ENCODE measurements at regions not wholly inside any gene's neighbourhood (a gene's known extent, or its start where the extent isn't known, plus 50 kb on each side); places are given as distances from the start of the nearest gene placed in this dataset.
"Not testable (repeated sequence)": the region's sequence is repeated elsewhere in the genome, so short reads cannot be mapped to it uniquely, and the experiment has no call there.

DNA sequence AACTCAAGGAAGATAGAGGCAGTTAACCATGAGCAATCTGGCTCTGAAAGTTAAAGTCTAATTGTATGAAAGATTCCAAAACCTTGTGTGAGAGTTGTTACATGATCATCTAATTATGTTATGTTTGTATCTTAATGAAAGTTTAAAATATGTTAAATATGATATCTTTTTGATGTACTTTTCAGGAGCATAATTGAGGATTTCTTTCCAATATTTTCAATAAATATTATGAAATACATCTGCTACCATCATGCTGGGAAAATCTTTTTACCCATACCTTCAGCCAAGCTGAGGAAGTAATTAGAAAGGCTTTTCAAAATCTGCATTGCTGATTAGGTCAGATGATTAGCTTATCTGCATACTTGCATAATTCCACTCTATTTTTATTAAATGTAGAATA, 318.4 kb downstream of the KLF12 start:
- TF ChIP-seq, protein P1, sequence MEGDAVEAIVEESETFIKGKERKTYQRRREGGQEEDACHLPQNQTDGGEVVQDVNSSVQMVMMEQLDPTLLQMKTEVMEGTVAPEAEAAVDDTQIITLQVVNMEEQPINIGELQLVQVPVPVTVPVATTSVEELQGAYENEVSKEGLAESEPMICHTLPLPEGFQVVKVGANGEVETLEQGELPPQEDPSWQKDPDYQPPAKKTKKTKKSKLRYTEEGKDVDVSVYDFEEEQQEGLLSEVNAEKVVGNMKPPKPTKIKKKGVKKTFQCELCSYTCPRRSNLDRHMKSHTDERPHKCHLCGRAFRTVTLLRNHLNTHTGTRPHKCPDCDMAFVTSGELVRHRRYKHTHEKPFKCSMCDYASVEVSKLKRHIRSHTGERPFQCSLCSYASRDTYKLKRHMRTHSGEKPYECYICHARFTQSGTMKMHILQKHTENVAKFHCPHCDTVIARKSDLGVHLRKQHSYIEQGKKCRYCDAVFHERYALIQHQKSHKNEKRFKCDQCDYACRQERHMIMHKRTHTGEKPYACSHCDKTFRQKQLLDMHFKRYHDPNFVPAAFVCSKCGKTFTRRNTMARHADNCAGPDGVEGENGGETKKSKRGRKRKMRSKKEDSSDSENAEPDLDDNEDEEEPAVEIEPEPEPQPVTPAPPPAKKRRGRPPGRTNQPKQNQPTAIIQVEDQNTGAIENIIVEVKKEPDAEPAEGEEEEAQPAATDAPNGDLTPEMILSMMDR (conservative IDR thresholded peaks at IDR 0.05), result no peak
- peaks cover 4% of the 10 kb centered on the region for H3K9me3 Mint-ChIP-seq
- no peak overlapping the region for H3K4me3 Mint-ChIP-seq
- H3K27ac Mint-ChIP-seq, result no peak overlapping the region
- no peaks in the 10 kb centered on the region for H3K4me1 Mint-ChIP-seq (ENCODE audit: unreplicated experiment)
- no peaks in the 10 kb centered on the region for H3K27me3 Mint-ChIP-seq
- H3K36me3 Mint-ChIP-seq, result peaks cover 27% of the 10 kb centered on the region
- DNase-seq (ENCODE audit: extremely low spot score, unreplicated experiment), result no peak

DNA sequence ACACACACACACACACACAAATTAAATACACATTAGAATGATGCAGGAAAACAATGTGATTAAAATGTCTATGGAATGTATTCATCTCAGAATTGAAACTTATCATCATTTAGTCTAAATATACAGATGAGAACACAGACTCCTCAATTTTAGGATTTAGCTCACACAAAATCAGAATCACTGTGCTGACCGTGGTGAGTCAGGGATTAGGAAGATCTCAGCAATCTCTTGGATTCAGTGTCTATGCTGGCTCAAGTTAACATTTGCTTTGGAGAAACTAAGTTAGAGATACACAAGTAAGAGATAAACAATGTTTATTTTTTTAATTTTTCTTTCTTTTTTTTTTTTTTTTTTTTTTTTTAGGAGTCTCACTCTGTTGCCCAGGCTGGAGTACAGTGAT, 323.6 kb downstream of the KLF12 start:
- Mint-ChIP-seq H3K4me3 (no peak overlapping the region), H3K27ac (no peak overlapping the region), H3K27me3 (no peaks in the 10 kb centered on the region), H3K9me3 (no peaks in the 10 kb centered on the region), H3K36me3 (peaks cover 20% of the 10 kb centered on the region), H3K4me1 (ENCODE audit: unreplicated experiment) (peaks cover 13% of the 10 kb centered on the region)
- DNase-seq (ENCODE audit: extremely low spot score, unreplicated experiment), result no peak
- TF ChIP-seq, protein P1 (conservative IDR thresholded peaks at IDR 0.05), result no peak

DNA sequence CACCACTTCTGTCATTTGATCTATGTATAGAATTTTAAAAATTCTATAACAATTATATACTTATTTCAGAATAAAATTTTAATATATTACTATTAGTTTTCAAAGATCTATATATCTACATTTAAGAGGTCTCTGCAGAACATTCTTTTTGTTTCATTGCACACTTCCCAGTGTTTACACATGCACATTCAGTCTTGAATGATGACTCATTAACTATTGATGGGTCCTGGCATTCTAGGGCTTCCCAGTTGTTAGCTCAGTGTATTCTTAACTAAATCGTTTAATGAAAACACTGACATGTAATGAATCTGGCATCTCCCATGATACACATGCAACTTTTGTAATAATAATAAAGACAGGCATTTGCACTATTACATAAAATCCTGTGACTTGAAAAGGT, 324.6 kb downstream of the KLF12 start:
- Mint-ChIP-seq H3K27me3 (no peaks in the 10 kb centered on the region), H3K4me1 (ENCODE audit: unreplicated experiment) (peaks cover 13% of the 10 kb centered on the region), H3K4me3 (no peak overlapping the region), H3K9me3 (no peaks in the 10 kb centered on the region), H3K36me3 (peaks cover 20% of the 10 kb centered on the region), H3K27ac (no peak overlapping the region)
- DNase-seq (ENCODE audit: extremely low spot score, unreplicated experiment), result no peak
- TF ChIP-seq, protein P1 (conservative IDR thresholded peaks at IDR 0.05), result no peak

DNA sequence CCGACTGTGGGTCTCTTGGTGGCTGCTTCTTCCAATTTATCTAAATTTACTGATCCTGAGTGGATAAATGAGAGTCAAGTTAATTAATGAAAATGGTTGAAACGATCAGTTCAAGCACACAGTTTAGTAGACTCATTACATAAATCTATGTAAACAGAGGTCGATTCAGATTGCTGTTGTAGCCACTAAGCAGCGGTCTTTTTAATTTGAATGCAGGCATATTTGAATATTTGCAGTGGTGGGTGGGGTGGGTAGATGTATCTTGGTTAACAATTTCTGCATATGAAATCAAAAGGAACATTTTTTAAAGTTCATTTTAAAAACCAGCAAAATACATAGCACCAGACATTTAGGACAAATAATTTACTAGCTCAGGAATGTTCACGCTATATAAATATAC, 325.9 kb downstream of the KLF12 start:
- TF ChIP-seq, protein P1 (conservative IDR thresholded peaks at IDR 0.05), result no peak
- Mint-ChIP-seq H3K9me3 (no peaks in the 10 kb centered on the region), H3K4me1 (ENCODE audit: unreplicated experiment) (peaks cover 16% of the 10 kb centered on the region), H3K4me3 (no peak overlapping the region), H3K27ac (no peak overlapping the region), H3K27me3 (no peaks in the 10 kb centered on the region), H3K36me3 (peaks cover 20% of the 10 kb centered on the region)
- DNase-seq (ENCODE audit: extremely low spot score, unreplicated experiment), result no peak

DNA sequence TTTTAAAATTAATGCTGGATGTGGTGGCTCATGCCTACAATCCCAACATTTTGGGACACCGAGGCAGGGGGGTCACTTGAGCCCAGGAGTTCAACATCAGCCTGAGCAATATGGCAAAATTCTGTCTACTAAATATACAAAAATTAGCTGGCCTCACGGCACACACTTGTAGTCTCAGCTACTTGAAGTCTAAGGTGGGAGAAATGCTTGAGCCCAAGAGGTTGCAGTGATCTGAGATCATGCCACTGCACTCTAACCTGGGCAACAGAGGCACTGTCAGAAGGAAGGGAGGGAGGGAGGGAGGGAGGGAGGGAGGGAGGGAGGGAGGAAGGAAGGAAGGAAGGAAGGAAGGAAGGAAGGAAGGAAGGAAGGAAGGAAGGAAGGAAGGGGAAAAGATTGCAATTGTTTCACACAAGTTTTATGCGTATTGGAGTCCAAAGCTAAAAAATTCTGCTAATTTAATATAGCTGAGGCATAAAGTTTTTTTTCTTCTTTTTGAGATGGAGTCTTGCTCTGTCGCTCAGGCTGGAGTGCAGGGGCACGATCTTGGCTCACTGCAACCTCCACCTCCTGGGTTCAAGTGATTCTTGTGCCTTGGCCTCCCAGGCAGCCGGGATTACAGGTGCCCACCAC, 328.8 kb downstream of the KLF12 start:
- H3K9me3 Mint-ChIP-seq; H3K27ac Mint-ChIP-seq; DNase-seq (ENCODE audit: extremely low spot score, unreplicated experiment); H3K4me3 Mint-ChIP-seq; H3K27me3 Mint-ChIP-seq: not testable (repeated sequence)
- H3K36me3 Mint-ChIP-seq, result peaks cover 14% of the 10 kb centered on the region
- peaks cover 16% of the 10 kb centered on the region for H3K4me1 Mint-ChIP-seq (ENCODE audit: unreplicated experiment)

DNA sequence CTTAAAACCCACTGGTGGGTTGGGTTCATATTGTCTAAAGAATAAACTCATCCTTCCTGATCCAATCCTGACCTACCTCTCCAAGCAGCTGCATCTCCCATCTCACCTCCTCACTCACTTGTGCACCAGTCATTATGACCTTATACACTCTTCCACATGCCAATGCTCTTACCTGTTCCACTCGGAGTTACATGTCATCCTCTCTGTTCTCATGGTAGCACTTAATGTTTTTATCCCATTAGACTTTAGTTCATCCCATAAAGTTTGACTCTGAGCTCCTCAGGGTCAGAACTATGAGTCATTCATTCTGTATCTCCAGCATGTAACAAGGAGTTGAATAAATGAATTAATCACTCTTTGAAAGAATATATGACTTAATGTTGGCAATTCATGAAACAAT, 330.2 kb downstream of the KLF12 start:
- Mint-ChIP-seq H3K9me3 (no peaks in the 10 kb centered on the region), H3K4me3 (no peak overlapping the region), H3K4me1 (ENCODE audit: unreplicated experiment) (peaks cover 16% of the 10 kb centered on the region), H3K36me3 (peaks cover 14% of the 10 kb centered on the region), H3K27me3 (no peaks in the 10 kb centered on the region), H3K27ac (peak overlapping the region; percentile 9)
- DNase-seq (ENCODE audit: extremely low spot score, unreplicated experiment), result no peak
- TF ChIP-seq, protein P1 (conservative IDR thresholded peaks at IDR 0.05), result no peak

All from type B pancreatic cell (in vitro differentiated cells).